GM21717 (cell line): ENCODE measurements at regions not wholly inside any gene's neighbourhood (a gene's known extent, or its start where the extent isn't known, plus 50 kb on each side); places are given as distances from the start of the nearest gene placed in this dataset.

Experiments used
- ATAC-seq: cut with Tn5 transposase; IDR thresholded peaks from one replicate; pipeline ENCODE4 v1.9.1; 2021; ENCODE audit warnings: mild to moderate bottlenecking, moderate library complexity; ENCODE audit not compliant: unreplicated experiment

GRCh38 chr22:22392131-22392530 is 116.4 kb downstream of the ZNF280B start:
- no peak for ATAC-seq

GRCh38 chr22:22394591-22394990 is 114.0 kb downstream of the ZNF280B start:
- ATAC-seq = no peak

- ATAC-seq = no peak
Measured at GRCh38 chr22:22395245-22395644, 113.3 kb downstream of the ZNF280B start.

- no peak for ATAC-seq
Measured at GRCh38 chr22:22396741-22397291, 111.7 kb downstream of the ZNF280B start.

GRCh38 chr22:22397292-22397870 is 111.2 kb downstream of the ZNF280B start:
- no peak for ATAC-seq

- no peak for ATAC-seq
Measured at GRCh38 chr22:22397875-22398524, 110.5 kb downstream of the ZNF280B start.

GRCh38 chr22:22398530-22399327 is 109.8 kb downstream of the ZNF280B start:
- ATAC-seq = no peak

GRCh38 chr22:22400099-22400498 is 108.4 kb downstream of the ZNF280B start:
- no peak for ATAC-seq

GRCh38 chr22:22400964-22401363 is 107.6 kb downstream of the ZNF280B start:
- ATAC-seq = no peak

GRCh38 chr22:22401381-22401780 is 107.2 kb downstream of the ZNF280B start:
- no peak for ATAC-seq

GRCh38 chr22:22403306-22403705 is 105.2 kb downstream of the ZNF280B start:
- ATAC-seq = no peak

GRCh38 chr22:22403771-22404170 is 104.8 kb downstream of the ZNF280B start:
- ATAC-seq = no peak

GRCh38 chr22:22404598-22405284 is 103.8 kb downstream of the ZNF280B start:
- ATAC-seq = no peak

- no peak for ATAC-seq
Measured at GRCh38 chr22:22406445-22407027, 102.0 kb downstream of the ZNF280B start.

- ATAC-seq = no peak
Measured at GRCh38 chr22:22407061-22407460, 101.5 kb downstream of the ZNF280B start.

GRCh38 chr22:22408269-22408668 is 100.3 kb downstream of the ZNF280B start:
- ATAC-seq = no peak

GRCh38 chr22:22408731-22409696 is 99.5 kb downstream of the ZNF280B start:
- no peak for ATAC-seq

- no peak for ATAC-seq
Measured at GRCh38 chr22:22410121-22410520, 98.4 kb downstream of the ZNF280B start.

GRCh38 chr22:22410677-22411076 is 97.9 kb downstream of the ZNF280B start:
- ATAC-seq = no peak

GRCh38 chr22:22414266-22414665 is 94.3 kb downstream of the ZNF280B start:
- ATAC-seq = no peak
